Chondrocyte (in vitro differentiated cells): ENCODE measurements at regions not wholly inside any gene's neighbourhood (a gene's known extent, or its start where the extent isn't known, plus 50 kb on each side); places are given as distances from the start of the nearest gene placed in this dataset.

Experiments
- DNase-seq: peaks from one replicate; pipeline ENCODE4 v3.0.0; 2021; ENCODE audit warnings: mixed read lengths, low spot score
- H3K27ac Mint-ChIP-seq: one replicate; pipeline ENCODE4 v1.8.0; 2021; ENCODE audit warnings: mild to moderate bottlenecking, moderate library complexity, mixed read lengths; ENCODE audit not compliant: unreplicated experiment
- H3K27me3 Mint-ChIP-seq: 2 replicates; pipeline ENCODE4 v1.8.0; 2021; ENCODE audit warnings: low read depth, mixed read lengths
- H3K36me3 Mint-ChIP-seq: 2 replicates; pipeline ENCODE4 v1.8.0; 2021; ENCODE audit warnings: low read depth, mixed read lengths
- H3K4me1 Mint-ChIP-seq: 2 replicates; pipeline ENCODE4 v1.8.0; 2021; ENCODE audit warnings: low read depth, mild to moderate bottlenecking, mixed read lengths
- H3K4me3 Mint-ChIP-seq: one replicate; pipeline ENCODE4 v1.8.0; 2021; ENCODE audit warnings: mild to moderate bottlenecking, moderate library complexity, mixed read lengths; ENCODE audit not compliant: unreplicated experiment
- H3K9me3 Mint-ChIP-seq: 2 replicates; pipeline ENCODE4 v1.8.0; 2021; ENCODE audit warnings: low read depth, mixed read lengths
- TF ChIP-seq, protein P1 (sequence below): fragments of 200-600 bp; sonication (generic); IDR thresholded peaks from 2 replicates; pipeline ENCODE4 v1.5.0; 2021; ENCODE audit warnings: antibody characterized with exemption, mild to moderate bottlenecking, moderate library complexity

DNA sequence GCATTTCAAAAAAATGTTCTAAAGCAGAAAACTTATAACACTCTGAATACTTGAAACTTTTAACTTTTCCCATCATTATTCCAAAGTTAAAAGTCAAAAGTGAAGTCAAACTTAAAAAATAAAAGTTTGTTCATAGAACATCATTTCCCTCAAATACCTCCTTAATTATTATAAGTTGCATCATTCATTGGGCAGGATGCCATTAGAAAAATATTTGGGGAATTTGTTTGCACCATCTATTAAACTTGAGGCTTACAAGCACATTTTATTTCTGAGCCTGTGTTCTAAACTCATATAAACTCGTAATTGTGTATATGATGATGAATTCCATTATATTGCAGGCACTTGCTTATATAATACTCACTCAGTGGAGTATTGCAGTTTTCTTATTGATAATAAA lies 588.0 kb upstream of the NRXN1 start:
- H3K4me3 Mint-ChIP-seq = no peak overlapping the region
- H3K27me3 Mint-ChIP-seq = no peaks in the 10 kb centered on the region
- TF ChIP-seq, protein P1, sequence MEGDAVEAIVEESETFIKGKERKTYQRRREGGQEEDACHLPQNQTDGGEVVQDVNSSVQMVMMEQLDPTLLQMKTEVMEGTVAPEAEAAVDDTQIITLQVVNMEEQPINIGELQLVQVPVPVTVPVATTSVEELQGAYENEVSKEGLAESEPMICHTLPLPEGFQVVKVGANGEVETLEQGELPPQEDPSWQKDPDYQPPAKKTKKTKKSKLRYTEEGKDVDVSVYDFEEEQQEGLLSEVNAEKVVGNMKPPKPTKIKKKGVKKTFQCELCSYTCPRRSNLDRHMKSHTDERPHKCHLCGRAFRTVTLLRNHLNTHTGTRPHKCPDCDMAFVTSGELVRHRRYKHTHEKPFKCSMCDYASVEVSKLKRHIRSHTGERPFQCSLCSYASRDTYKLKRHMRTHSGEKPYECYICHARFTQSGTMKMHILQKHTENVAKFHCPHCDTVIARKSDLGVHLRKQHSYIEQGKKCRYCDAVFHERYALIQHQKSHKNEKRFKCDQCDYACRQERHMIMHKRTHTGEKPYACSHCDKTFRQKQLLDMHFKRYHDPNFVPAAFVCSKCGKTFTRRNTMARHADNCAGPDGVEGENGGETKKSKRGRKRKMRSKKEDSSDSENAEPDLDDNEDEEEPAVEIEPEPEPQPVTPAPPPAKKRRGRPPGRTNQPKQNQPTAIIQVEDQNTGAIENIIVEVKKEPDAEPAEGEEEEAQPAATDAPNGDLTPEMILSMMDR = no peak
- DNase-seq = no peak
- no peaks in the 10 kb centered on the region for H3K36me3 Mint-ChIP-seq
- peaks cover 3% of the 10 kb centered on the region for H3K4me1 Mint-ChIP-seq
- no peak overlapping the region for H3K27ac Mint-ChIP-seq
- peaks cover 34% of the 10 kb centered on the region for H3K9me3 Mint-ChIP-seq

DNA sequence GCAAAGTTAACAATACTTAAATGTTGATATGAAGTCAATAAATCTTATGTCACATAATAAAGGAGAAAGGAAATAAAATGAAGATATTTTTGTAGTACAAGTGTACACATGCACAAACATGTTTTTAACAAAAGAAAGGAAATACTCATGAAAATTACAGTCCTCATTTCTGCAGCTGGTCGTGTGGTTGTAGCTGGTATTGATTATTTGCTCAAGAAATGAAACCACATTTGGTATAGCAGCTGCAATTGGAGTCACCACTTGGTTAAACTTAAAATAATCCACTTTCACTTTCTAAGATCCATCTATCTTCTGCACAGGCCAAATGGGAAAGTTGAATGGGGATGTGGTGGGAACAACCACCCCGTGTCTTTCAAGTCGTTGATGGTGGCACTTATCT lies 580.5 kb upstream of the NRXN1 start:
- DNase-seq = no peak
- H3K36me3 Mint-ChIP-seq = no peaks in the 10 kb centered on the region
- TF ChIP-seq, protein P1 = no peak
- peaks cover 57% of the 10 kb centered on the region for H3K9me3 Mint-ChIP-seq
- no peaks in the 10 kb centered on the region for H3K4me1 Mint-ChIP-seq
- no peak overlapping the region for H3K4me3 Mint-ChIP-seq
- H3K27ac Mint-ChIP-seq = no peak overlapping the region
- H3K27me3 Mint-ChIP-seq = no peaks in the 10 kb centered on the region

GRCh38 chr2:51601706-51602105 lies 569.8 kb upstream of the NRXN1 start:
- DNase-seq = no peak
- Mint-ChIP-seq H3K36me3 (no peaks in the 10 kb centered on the region), H3K4me3 (no peak overlapping the region), H3K27ac (no peak overlapping the region), H3K27me3 (no peaks in the 10 kb centered on the region), H3K9me3 (peaks cover 30% of the 10 kb centered on the region), H3K4me1 (no peaks in the 10 kb centered on the region)
- TF ChIP-seq, protein P1 = no peak

DNA sequence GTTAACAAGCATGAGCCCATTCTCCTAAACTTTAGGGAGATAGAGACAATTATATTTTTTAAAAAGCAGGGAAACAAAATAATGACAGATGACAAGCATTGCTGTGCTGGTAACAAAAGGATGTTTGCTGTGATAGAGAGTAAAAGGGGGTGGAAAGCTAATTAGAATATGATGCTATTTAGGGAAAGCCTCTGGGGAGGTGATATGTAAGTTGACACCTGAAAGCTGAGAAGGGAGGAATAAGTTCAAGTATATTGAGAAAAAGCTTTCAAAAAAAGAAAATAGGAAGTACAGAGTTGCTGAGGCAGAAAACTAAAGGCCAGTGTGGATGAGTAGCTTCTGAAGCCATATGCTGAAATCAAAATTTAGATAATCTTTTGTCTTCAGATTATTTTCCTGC lies 565.2 kb upstream of the NRXN1 start:
- Mint-ChIP-seq H3K4me1 (no peaks in the 10 kb centered on the region), H3K27me3 (peaks cover 1% of the 10 kb centered on the region), H3K27ac (no peak overlapping the region), H3K36me3 (no peaks in the 10 kb centered on the region), H3K4me3 (no peak overlapping the region), H3K9me3 (peaks cover 16% of the 10 kb centered on the region)
- no peak for DNase-seq
- TF ChIP-seq, protein P1 = no peak

- DNase-seq = no peak
- no peaks in the 10 kb centered on the region for H3K4me1 Mint-ChIP-seq
- H3K36me3 Mint-ChIP-seq = no peaks in the 10 kb centered on the region
- H3K9me3 Mint-ChIP-seq = peaks cover 9% of the 10 kb centered on the region
- H3K27me3 Mint-ChIP-seq = peaks cover 1% of the 10 kb centered on the region
- H3K4me3 Mint-ChIP-seq = no peak overlapping the region
- TF ChIP-seq, protein P1 = no peak
- no peak overlapping the region for H3K27ac Mint-ChIP-seq
Observed at GRCh38 chr2:51595836-51596235, 563.9 kb upstream of the NRXN1 start.
